ENCODE measurements at regions not wholly inside any gene's neighbourhood (a gene's known extent, or its start where the extent isn't known, plus 50 kb on each side); places are given as distances from the start of the nearest gene placed in this dataset.

DNA sequence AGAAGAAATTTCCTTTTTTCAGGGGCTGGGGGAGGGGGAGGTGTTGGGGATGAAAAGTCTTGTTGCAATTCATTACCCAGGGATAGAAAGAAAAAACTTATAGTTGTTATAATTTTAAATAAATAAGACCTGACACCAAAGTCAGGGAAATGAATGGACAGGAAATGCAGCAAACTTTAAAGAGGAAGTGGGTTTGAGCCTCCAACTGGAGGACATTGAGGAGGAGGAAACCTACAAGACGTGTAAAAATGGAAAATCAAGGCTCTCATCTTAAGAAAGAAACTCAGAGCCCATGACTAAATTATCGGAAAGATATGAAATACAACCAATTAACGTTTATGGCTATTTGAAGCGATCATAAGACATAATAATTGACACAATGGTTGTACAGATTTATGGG lies 54.4 kb downstream of the NIBAN1 start:
- no peak for DNase-seq

DNA sequence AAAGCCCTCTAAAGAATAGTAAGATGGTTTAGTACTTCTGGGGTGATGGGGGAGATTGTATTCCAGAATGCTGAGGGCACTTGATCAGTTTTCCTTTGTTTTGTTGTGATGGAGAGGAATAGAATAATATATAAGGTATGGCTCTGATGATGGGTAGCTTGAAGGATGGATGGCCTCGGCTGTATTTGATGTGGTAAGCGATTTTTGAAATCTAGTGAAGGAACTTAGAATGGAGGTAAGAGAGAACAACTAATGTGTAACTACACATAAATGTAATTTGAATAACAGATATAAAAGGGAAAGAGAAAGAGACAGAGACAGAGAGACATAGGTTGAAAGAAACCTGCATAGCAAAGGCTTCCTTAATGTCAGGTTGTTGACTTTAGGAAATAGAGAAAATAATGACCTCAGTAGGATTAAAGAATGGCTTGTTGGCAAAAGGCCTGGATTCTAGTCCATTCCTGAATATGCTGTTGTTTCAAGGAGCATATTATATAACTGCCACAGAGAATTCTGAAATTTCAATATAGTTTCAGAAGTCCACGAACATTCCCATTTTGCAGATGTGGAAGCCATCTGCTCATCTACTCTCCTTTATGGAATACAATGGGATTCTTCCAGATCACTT lies 58.7 kb downstream of the NIBAN1 start:
- DNase-seq, result no peak

DNA sequence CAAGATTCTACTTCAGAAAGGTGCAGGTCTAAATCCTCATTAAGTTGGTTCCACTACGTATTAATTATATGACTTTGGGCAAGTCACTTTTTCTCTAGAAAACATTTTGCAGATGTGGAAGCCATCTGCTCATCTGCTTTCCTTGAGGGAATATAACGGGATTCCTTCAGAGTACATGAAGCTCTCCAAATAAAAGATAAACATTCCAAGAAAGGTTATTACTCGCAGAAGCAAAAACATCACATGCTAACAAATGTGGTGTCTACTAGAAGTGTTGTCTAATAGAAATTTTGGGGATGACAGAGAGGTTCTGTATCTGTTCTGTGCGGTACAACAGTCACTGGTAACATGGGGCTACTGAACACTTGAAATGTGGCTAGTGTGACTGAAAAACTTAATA lies 60.2 kb downstream of the NIBAN1 start:
- DNase-seq, result no peak

GRCh38 chr1:184912392-184912791 lies 61.9 kb downstream of the NIBAN1 start:
- no peak for DNase-seq

DNA sequence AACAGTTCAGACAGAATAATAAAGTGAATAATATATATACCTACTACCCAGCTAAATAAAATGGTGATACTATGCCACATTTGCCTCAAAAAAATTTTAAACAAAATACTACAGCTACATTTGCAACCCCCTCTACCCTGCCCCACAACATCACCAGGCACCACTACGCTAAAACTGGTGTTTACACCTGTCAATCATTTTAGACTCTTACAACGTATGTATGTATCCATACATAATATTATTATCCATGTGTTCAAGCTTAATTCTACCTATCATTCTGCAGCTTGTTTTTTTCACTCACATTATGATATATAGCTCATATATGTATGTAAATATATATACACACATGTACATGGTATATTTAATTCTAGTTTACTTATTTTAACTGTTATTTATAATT lies 62.5 kb downstream of the NIBAN1 start:
- no peak for DNase-seq

DNA sequence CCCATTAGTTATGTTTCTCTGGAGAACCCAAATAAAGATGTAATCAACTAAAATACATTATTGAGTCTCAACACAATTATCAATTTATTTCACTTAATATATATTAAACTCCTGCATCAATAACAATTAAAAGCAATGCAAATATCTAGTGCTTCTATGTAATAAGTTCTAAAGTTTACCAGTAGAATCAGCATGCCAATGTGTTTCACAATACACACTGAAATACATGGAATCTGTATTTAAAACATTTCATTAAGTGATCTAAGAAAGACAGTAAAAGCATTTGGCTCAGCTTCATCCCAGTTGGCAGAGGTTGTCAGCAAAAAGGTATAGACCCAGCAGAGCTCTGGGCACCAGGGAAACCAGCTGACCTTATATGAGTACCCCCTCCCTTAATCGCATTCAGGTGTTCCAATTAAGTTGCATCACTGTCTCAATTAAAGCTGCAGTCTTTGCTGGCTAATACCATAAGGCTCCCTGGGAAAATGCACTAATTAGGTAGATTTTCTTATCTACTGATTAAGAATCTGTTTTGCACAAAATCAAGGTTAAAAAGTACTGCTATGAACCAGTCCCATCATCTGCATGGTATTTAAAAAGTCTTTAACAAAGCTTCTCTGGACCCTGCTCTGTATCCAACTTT lies 63.1 kb downstream of the NIBAN1 start:
- no peak for DNase-seq

DNA sequence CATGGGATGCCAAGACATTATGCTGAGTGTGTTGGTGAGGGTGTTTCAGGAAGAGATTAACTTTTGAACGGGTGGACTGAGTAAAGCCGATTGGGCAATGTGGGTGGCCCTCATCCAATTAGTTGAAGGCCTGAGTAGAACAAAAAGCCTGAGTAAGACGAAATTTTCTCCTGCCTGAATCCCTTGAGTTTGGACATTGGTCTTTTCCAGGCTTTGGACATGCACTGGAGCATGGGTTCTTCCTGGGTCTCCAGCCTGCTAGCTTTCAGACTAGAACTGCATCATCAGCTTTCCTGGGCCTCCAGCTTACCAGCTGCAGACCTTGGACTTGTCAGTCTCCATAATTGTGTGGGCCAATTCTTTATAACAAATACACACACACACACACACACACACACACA lies 63.6 kb downstream of the NIBAN1 start:
- DNase-seq, result no peak

- DNase-seq, result no peak
Observed at GRCh38 chr1:184910005-184910404, 64.3 kb downstream of the NIBAN1 start.

DNA sequence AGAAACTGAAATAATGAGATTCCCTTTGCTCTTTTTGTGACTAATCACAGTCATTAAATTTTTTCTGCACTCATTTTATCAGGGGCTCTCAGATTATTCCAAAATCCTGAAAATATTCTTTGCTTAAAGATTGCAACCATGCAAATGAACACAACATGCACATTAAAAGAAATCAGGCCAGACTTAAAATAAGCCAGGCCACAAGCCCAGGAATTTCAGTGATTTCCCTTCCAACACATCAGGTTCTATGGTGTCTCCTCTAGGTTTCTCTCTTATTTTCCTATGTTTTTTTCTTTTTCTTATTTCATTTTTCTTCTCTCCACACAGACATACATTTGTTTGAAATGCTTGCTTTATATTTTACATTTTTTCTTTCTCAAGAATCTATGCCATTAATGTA lies 65.3 kb downstream of the NIBAN1 start:
- DNase-seq, result no peak

GRCh38 chr1:184908506-184908905 lies 65.8 kb downstream of the NIBAN1 start:
- no peak for DNase-seq

DNA sequence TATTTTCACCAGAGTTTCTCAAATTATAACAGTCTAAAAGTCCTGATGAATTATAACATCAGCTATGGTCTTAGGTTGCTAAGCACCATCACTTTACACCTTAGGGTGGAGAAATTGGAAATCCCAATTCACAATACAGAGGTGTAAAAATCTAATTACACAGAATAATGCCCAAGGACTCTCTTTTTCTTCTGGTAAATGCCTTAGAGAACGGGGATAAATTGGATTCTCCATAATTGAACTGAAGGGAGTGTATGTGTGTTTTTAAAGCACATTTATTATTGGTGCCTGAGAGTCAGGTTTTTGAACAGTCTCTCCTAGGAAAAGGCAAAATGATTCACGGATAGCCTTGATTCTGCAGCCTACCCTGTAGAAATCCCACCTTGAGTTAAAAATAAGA lies 66.8 kb downstream of the NIBAN1 start:
- no peak for DNase-seq

GRCh38 chr1:184906761-184907160 lies 67.5 kb downstream of the NIBAN1 start:
- no peak for DNase-seq

DNA sequence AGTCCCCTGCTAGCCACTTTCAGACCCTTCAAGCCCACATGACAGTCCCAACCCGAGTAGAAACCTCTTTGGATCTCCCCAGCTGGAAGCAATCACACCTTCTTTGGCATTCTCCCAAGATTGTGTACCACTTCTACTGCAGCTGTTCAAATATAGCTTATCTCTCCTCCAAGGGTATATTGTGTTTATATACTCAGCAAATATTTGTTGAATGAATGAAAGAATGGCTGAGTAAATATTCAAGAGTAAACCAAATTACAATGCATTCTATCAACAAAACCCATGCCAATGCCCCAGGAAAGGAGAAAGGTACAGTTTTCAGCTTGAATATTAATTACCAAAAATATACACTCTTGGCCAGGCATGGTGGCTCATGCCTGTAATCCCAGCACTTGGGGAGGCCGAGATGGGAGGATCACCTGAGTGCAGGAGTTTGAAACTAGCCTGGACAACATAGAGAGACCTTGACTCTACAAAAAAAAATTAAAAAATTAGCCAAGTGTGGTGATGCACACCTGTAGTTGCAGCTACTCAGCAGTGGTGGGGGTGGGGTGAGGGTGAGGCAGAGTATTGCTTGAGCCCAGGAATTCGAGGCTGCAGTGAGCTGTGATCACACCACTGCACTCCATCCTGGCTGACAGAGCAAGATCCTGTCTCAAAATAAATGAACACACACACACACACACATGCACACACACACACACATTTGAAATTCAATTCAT lies 68.5 kb downstream of the NIBAN1 start:
- DNase-seq, result peak; percentile 98

DNA sequence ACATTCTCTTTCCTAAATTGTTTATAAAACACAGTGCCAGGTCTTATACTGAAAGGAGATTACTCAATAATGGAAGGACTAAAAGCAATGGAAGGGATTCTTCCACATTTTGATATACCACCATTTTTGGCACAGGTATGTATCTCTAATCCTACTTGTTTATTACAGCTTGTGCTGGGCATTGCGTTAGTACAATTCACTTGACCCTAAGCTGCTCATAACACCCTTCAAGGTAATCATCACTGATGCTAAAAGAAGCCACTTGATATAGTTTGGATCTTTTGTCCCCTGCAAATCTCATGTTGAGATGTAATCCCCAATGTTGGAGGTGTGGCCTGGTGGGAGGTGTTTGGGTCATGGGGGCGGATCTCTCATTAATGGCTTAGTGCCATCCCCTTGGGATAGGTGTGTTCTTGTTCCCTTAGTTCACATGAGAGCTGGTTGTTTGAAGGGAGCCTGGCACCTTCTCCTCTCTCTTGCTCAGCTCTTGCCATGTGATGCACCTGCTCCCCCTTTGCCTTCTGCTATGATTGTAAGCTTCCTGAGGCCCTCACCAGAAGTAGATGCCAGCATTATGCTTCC lies 71.1 kb downstream of the NIBAN1 start:
- DNase-seq, result no peak

DNA sequence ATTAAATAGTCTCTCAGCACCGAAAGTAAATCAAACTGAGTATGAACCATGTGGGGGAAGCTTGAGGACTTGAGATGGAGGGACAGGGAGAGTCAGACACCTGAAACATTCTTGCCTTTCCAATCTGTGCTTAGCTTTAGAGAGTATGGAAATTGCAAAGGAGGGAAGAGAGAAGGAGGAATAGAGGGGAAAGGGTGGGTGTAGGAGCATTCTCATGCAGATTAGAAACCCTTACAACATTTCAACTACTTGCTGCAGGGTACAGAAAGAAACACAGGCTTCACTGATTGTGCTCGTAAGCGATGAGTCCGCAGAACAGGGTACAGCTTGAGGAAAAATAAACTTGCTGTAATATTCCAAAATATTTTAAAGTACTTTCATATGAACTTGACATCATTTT lies 73.8 kb downstream of the NIBAN1 start:
- no peak for DNase-seq

- DNase-seq, result no peak
Observed at GRCh38 chr1:184896000-184896399, 78.3 kb downstream of the NIBAN1 start.

GRCh38 chr1:184895086-184895485 lies 79.2 kb downstream of the NIBAN1 start:
- DNase-seq, result no peak

GRCh38 chr1:184893695-184894094 lies 80.6 kb downstream of the NIBAN1 start:
- no peak for DNase-seq

DNA sequence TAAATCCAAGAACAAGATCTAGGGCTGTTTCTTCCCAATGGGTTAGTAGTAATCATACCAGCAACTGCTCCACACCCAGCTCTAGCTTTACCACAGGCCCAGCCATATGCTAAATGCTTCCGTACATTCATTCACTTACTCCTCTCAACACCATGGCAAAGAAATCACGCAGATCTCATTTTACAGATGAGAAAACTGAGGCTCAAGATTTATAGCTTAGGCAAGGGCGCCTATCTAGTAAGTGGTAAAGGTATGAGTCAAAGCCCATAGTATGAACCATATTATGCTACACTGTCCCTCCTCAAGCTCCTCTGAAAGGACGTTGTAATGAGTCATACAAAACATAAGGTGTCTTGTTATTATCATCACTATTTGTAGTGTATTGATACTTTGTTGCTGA lies 82.2 kb downstream of the NIBAN1 start:
- no peak for DNase-seq

- no peak for DNase-seq
Observed at GRCh38 chr1:184891440-184891839, 82.9 kb downstream of the NIBAN1 start.

- no peak for DNase-seq
Observed at GRCh38 chr1:184890539-184890973, 83.8 kb downstream of the NIBAN1 start.

DNA sequence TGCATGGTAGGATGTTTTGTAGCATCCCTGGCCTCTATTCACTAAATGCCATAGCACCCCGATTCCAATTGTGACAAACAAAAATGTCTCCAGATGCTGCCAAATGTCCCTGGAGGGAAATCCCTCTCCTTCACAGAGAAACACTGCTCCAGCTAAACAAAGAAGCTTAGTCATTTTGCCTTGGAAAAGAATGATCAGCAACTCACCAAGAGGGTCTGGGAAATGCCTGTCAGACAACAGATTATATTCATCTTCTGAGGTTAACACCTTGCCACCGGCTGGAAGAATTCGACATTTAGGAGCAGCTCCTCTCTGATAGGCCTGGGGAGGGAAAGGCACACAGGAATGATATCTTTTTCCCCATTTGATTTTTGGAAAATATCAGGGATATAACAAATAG lies 84.4 kb downstream of the NIBAN1 start:
- DNase-seq, result no peak

DNA sequence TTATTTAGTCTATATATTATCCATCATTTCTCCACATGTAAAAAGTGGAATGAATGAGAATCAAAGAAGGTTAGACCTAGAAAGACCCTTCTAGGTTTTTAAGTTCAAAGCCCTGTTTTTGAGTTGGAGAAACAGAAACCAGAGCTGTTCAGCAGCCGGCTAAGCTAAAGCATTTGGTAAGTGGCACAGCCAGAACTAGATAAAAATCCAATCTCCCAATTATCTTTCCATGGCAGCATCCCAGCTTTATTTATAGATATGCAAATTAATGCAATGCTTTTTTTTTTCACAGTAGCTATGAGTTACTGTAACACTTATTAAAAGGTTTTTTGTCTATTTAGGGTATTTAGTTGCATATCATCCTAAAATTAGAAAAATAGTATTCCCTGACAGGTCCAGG lies 85.1 kb downstream of the NIBAN1 start:
- DNase-seq, result no peak

- DNase-seq, result no peak
Observed at GRCh38 chr1:184888505-184888904, 85.8 kb downstream of the NIBAN1 start.
